C4-2B (cell line): ENCODE measurements at regions not wholly inside any gene's neighbourhood (a gene's known extent, or its start where the extent isn't known, plus 50 kb on each side); places are given as distances from the start of the nearest gene placed in this dataset.

ENCODE experiments used
- H3K27ac ChIP-seq: fragments of 450-650 bp; 2 replicates; pipeline ENCODE4 v1.5.1; 2017
- CTCF ChIP-seq: fragments of 450-650 bp; conservative IDR thresholded peaks from 2 replicates; pipeline ENCODE4 v1.5.1; 2017; ENCODE audit warnings: mild to moderate bottlenecking
- ZFX ChIP-seq: fragments of 450-650 bp; IDR thresholded peaks from 2 replicates; pipeline ENCODE4 v1.6.1; 2017

- no peak for TF ChIP-seq CTCF
- TF ChIP-seq ZFX = no peak
- no peak overlapping the region for H3K27ac ChIP-seq
These were observed 243.3 kb downstream of the ZNF674 start for GRCh38 chrX:46301903-46302302.

- no peak overlapping the region for H3K27ac ChIP-seq
- TF ChIP-seq CTCF = no peak
- TF ChIP-seq ZFX = no peak
These were observed 246.4 kb downstream of the ZNF674 start for GRCh38 chrX:46298821-46299220.

- no peak for TF ChIP-seq ZFX
- TF ChIP-seq CTCF = no peak
These were observed 249.3 kb downstream of the ZNF674 start for GRCh38 chrX:46295963-46296362.

GRCh38 chrX:46294234-46294633, 251.0 kb downstream of the ZNF674 start:
- H3K27ac ChIP-seq = no peak overlapping the region
- TF ChIP-seq CTCF (no peak), ZFX (no peak)

More at GRCh38 chrX:46295963-46296362, 249.3 kb downstream of the ZNF674 start:
- H3K27ac ChIP-seq = no peak overlapping the region

GRCh38 chrX:46279925-46280313, 265.3 kb downstream of the ZNF674 start:
- TF ChIP-seq CTCF (0 out of 2 replicates have a peak, but pooled peaks have one; percentile 7), ZFX (no peak)
- H3K27ac ChIP-seq = no peak overlapping the region

- H3K27ac ChIP-seq = no peak overlapping the region
- TF ChIP-seq CTCF (peak; percentile 25), ZFX (no peak)
These were observed 265.9 kb downstream of the ZNF674 start for GRCh38 chrX:46279214-46279924.

GRCh38 chrX:46278572-46278971, 266.6 kb downstream of the ZNF674 start:
- H3K27ac ChIP-seq = no peak overlapping the region
- TF ChIP-seq ZFX (no peak), CTCF (no peak)
